Liver (tissue), 8 donors: ENCODE measurements at regions not wholly inside any gene's neighbourhood (a gene's known extent, or its start where the extent isn't known, plus 50 kb on each side); places are given as distances from the start of the nearest gene placed in this dataset.

Source experiments
- DNase-seq: peaks from one replicate; pipeline ENCODE4 v3.0.0-alpha.2; 2017; ENCODE audit warnings: low spot score
- H3K27ac ChIP-seq, 2 donors: one replicate each; pipeline ENCODE4 v1.7.0; 2013; ENCODE audit warnings: inconsistent platforms in 2 of 2, low read length in 2 of 2, control low read depth in 1 of 2, low read depth in 1 of 2, mild to moderate bottlenecking in 1 of 2
- H3K27me3 ChIP-seq, 4 donors: one replicate each; pipeline versions ENCODE4 v1.6.1 to v1.7.0; 2013; ENCODE audit warnings: low read length in 3 of 4, inconsistent platforms in 1 of 4, mild to moderate bottlenecking in 1 of 4, moderate library complexity in 1 of 4; ENCODE audit not compliant: control insufficient read depth in 4 of 4, insufficient read depth in 4 of 4
- H3K36me3 ChIP-seq, 4 donors: one replicate each; pipeline versions ENCODE4 v1.6.1 to v1.7.0; 2013; ENCODE audit warnings: low read length in 3 of 4, mild to moderate bottlenecking in 3 of 4, low read depth in 1 of 4, moderate library complexity in 1 of 4; ENCODE audit not compliant: control insufficient read depth in 4 of 4, insufficient read depth in 3 of 4
- H3K4me1 ChIP-seq, 4 donors: one replicate each; pipeline versions ENCODE4 v1.6.1 to v1.7.0; 2013; ENCODE audit warnings: low read length in 3 of 4, mild to moderate bottlenecking in 3 of 4, moderate library complexity in 1 of 4; ENCODE audit not compliant: control insufficient read depth in 4 of 4, insufficient read depth in 4 of 4
- H3K4me3 ChIP-seq, 3 donors: one replicate each; pipeline versions ENCODE4 v1.6.1 to v1.7.0; 2013; ENCODE audit warnings: low read length in 3 of 3, control low read depth in 1 of 3, low read depth in 1 of 3, mild to moderate bottlenecking in 1 of 3
- H3K9ac ChIP-seq, 2 donors: one replicate each; pipeline ENCODE4 v1.7.0; 2013; ENCODE audit warnings: low read length in 2 of 2, mild to moderate bottlenecking in 2 of 2, moderate library complexity in 2 of 2, control low read depth in 1 of 2, low read depth in 1 of 2
- H3K9me3 ChIP-seq, 4 donors: one replicate each; pipeline versions ENCODE4 v1.6.1 to v1.7.0; 2013; ENCODE audit warnings: low read length in 3 of 4; ENCODE audit not compliant: control insufficient read depth in 4 of 4
- ATF3 ChIP-seq: IDR thresholded peaks from 2 replicates; pipeline ENCODE4 v1.6.1; 2016; ENCODE audit warnings: antibody characterized with exemption
- EGR1 ChIP-seq, 2 donors: IDR thresholded peaks; 2 replicates each; pipeline ENCODE4 v1.6.1; 2016 to 2018; ENCODE audit warnings: antibody characterized with exemption in 2 of 2, low read depth in 2 of 2
- FOXA1 ChIP-seq: IDR thresholded peaks from 2 replicates; pipeline ENCODE4 v1.6.1; 2016; ENCODE audit warnings: antibody characterized with exemption
- FOXA2 ChIP-seq: IDR thresholded peaks from 2 replicates; pipeline ENCODE4 v1.6.1; 2016; ENCODE audit warnings: antibody characterized with exemption
- GABPA ChIP-seq, 2 donors: IDR thresholded peaks in 1 of 2; conservative IDR thresholded peaks in 1 of 2; 2 replicates each; pipeline ENCODE4 v1.6.1; 2016; ENCODE audit warnings: antibody characterized with exemption in 2 of 2, mild to moderate bottlenecking in 1 of 2, moderate library complexity in 1 of 2
- HNF4A ChIP-seq, 2 donors: conservative IDR thresholded peaks; 2 replicates each; pipeline ENCODE4 v1.6.1; 2016; ENCODE audit warnings: antibody characterized with exemption in 2 of 2, mild to moderate bottlenecking in 2 of 2
- HNF4G ChIP-seq: IDR thresholded peaks from 2 replicates; pipeline ENCODE4 v1.6.1; 2016; ENCODE audit warnings: antibody characterized with exemption
- JUND ChIP-seq, 2 donors: IDR thresholded peaks; 2 replicates each; pipeline ENCODE4 v1.6.1; 2016; ENCODE audit warnings: antibody characterized with exemption in 2 of 2
- MAX ChIP-seq: IDR thresholded peaks from 2 replicates; pipeline ENCODE4 v1.6.1; 2016; ENCODE audit warnings: antibody characterized with exemption
- NR2F2 ChIP-seq: IDR thresholded peaks from 2 replicates; pipeline ENCODE4 v1.6.1; 2016; ENCODE audit warnings: antibody characterized with exemption
- RAD21 ChIP-seq, 2 donors: IDR thresholded peaks; 2 replicates each; pipeline ENCODE4 v1.6.1; 2016; ENCODE audit warnings: antibody characterized with exemption in 2 of 2, mild to moderate bottlenecking in 2 of 2
- REST ChIP-seq: IDR thresholded peaks from 2 replicates; pipeline ENCODE4 v1.6.1; 2016; ENCODE audit warnings: antibody characterized with exemption, mild to moderate bottlenecking
- RXRA ChIP-seq, 2 donors: IDR thresholded peaks; 2 replicates each; pipeline ENCODE4 v1.6.1; 2017 to 2018; ENCODE audit warnings: antibody characterized with exemption in 2 of 2, mild to moderate bottlenecking in 1 of 2
- SP1 ChIP-seq: IDR thresholded peaks from 2 replicates; pipeline ENCODE4 v1.6.1; 2018; ENCODE audit warnings: antibody characterized with exemption, mild to moderate bottlenecking
- TAF1 ChIP-seq: conservative IDR thresholded peaks from 2 replicates; pipeline ENCODE4 v1.6.1; 2016; ENCODE audit warnings: antibody characterized with exemption, mild to moderate bottlenecking
- YY1 ChIP-seq: IDR thresholded peaks from 2 replicates; pipeline ENCODE4 v1.6.1; 2016; ENCODE audit warnings: antibody characterized with exemption, mild to moderate bottlenecking
- ZBTB33 ChIP-seq: IDR thresholded peaks from 2 replicates; pipeline ENCODE4 v1.6.1; 2016; ENCODE audit warnings: antibody characterized with exemption
- WGBS: extraction: QIAGEN DNeasy Blood & Tissue Kit; methylation state at CpG from one replicate; pipeline ENCODE4 v1.1.7; 2013; 5-methylcytosine and 5-hydroxymethylcytosine counted together
- TF ChIP-seq, protein P1 (sequence below): fragments of 150-350 bp; IDR thresholded peaks from 2 replicates; pipeline ENCODE4 v1.5.1; 2017; ENCODE audit warnings: improper control_type of control experiment, low read depth, low read length; ENCODE audit not compliant: missing input control
- donor health status: healthy.
- donor health status: healthy.
- donor health status: healthy.
- donor health status: healthy.
- donor health status: healthy.

- no peak for DNase-seq
- TF ChIP-seq MAX: no peak
- no peak for TF ChIP-seq RXRA (IDR thresholded peaks at IDR 0.05)
- TF ChIP-seq GABPA (IDR thresholded peaks at IDR 0.05 in 1 of 2, conservative IDR thresholded peaks at IDR 0.05 in 1 of 2): no peak
- TF ChIP-seq SP1: no peak
- TF ChIP-seq ATF3: no peak
- TF ChIP-seq EGR1 (IDR thresholded peaks at IDR 0.05; ENCODE audit: low read depth in 2 of 2): no peak
- no peak for TF ChIP-seq ZBTB33
- no peak for TF ChIP-seq NR2F2
- no peak for TF ChIP-seq FOXA2
- TF ChIP-seq HNF4G: no peak
- TF ChIP-seq JUND (IDR thresholded peaks at IDR 0.05): no peak
- no peak for TF ChIP-seq TAF1
- TF ChIP-seq, protein P1, sequence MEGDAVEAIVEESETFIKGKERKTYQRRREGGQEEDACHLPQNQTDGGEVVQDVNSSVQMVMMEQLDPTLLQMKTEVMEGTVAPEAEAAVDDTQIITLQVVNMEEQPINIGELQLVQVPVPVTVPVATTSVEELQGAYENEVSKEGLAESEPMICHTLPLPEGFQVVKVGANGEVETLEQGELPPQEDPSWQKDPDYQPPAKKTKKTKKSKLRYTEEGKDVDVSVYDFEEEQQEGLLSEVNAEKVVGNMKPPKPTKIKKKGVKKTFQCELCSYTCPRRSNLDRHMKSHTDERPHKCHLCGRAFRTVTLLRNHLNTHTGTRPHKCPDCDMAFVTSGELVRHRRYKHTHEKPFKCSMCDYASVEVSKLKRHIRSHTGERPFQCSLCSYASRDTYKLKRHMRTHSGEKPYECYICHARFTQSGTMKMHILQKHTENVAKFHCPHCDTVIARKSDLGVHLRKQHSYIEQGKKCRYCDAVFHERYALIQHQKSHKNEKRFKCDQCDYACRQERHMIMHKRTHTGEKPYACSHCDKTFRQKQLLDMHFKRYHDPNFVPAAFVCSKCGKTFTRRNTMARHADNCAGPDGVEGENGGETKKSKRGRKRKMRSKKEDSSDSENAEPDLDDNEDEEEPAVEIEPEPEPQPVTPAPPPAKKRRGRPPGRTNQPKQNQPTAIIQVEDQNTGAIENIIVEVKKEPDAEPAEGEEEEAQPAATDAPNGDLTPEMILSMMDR: no peak
- TF ChIP-seq RAD21 (IDR thresholded peaks at IDR 0.05): no peak
- no peak for TF ChIP-seq REST
- TF ChIP-seq YY1: no peak
- no peak for TF ChIP-seq FOXA1
- no peak for TF ChIP-seq HNF4A (conservative IDR thresholded peaks at IDR 0.05)
- Histone ChIP-seq H3K9me3 (peaks cover 0 to 3% (median under 1%) of the 10 kb centered on the region in 4 donors), H3K27ac (no peak overlapping the region), H3K27me3 (peaks cover 0 to 2% (median 0%) of the 10 kb centered on the region in 4 donors), H3K4me3 (no peak overlapping the region), H3K4me1 (no peaks in the 10 kb centered on the region), H3K36me3 (no peaks in the 10 kb centered on the region), H3K9ac (no peak overlapping the region)
- 85% methylated on average over 4 of the region's 4 CpGs for WGBS
These were observed 175.4 kb upstream of the IGSF21 start for GRCh38 chr1:17932164-17932563.
